ENCODE measurements at regions not wholly inside any gene's neighbourhood (a gene's known extent, or its start where the extent isn't known, plus 50 kb on each side); places are given as distances from the start of the nearest gene placed in this dataset.

DNA sequence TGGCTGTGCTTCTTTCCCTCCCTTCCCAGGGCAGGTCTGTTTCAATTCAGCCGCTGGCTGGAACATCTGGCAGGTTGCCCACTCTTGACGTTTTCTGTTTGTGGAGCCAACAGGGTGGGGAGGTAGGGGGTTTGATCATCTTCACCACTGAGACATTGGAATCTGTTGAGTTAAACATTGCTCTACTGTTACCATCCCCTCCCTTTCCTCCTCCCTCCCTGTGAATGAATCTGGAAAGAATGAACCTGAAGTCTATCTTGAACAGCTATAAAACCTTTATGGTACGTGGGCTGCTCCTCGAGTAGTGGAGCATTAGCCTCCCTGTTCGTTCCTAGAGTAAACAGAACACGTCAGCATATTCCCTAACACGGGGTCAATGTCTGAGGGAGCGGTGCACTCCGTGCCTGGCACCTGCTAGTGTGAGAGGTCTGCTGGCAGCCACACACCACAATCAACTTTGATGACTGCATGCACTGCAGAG lies 249.9 kb upstream of the RBBP8 start:
- TF ChIP-seq CREM (CRISPR knock-in tag; IDR thresholded peaks at IDR 0.05), result no peak
- TF ChIP-seq, protein P1, sequence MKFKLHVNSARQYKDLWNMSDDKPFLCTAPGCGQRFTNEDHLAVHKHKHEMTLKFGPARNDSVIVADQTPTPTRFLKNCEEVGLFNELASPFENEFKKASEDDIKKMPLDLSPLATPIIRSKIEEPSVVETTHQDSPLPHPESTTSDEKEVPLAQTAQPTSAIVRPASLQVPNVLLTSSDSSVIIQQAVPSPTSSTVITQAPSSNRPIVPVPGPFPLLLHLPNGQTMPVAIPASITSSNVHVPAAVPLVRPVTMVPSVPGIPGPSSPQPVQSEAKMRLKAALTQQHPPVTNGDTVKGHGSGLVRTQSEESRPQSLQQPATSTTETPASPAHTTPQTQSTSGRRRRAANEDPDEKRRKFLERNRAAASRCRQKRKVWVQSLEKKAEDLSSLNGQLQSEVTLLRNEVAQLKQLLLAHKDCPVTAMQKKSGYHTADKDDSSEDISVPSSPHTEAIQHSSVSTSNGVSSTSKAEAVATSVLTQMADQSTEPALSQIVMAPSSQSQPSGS (CRISPR knock-in tag; IDR thresholded peaks at IDR 0.05; ENCODE audit: borderline replicate concordance, low read depth), result no peak

Data from WTC11 (cell line).